OCI-LY7 (cell line): ENCODE measurements at regions not wholly inside any gene's neighbourhood (a gene's known extent, or its start where the extent isn't known, plus 50 kb on each side); places are given as distances from the start of the nearest gene placed in this dataset.
A peak's percentile ranks its signal among the peaks of the same experiment; 100 is the strongest.

Experiments used
- BruUV-seq: library from RNA; stranded (reverse); fragments of 400-500 nt; replicated peaks from 2 replicates; lab custom pipeline; 2021; lab: Mats Ljungman, UMichigan
- CTCF ChIA-PET: fragments of 300-600 bp; sonication (Branson Sonifier 250); formaldehyde crosslinking; loops from one replicate; lab custom pipeline; 2022; ENCODE audit warnings: antibody characterized with exemption; ENCODE audit not compliant: unreplicated experiment; lab: Charles Lee
- POLR2A ChIA-PET: fragments of 300-600 bp; sonication (Branson Sonifier 250); formaldehyde crosslinking; loops from one replicate; lab custom pipeline; 2022; ENCODE audit warnings: antibody characterized with exemption; lab: Charles Lee
- DNase-seq: peaks from one replicate; pipeline ENCODE4 v3.0.0-alpha.2; 2015; ENCODE audit warnings: low spot score
- H2AFZ ChIP-seq: fragments of 200-600 bp; sonication (generic), shearing (Covaris generic); 2 replicates; pipeline ENCODE4 v1.6.1; 2014; ENCODE audit warnings: mild to moderate bottlenecking, antibody characterized with exemption, low read length, moderate library complexity
- H3K27ac ChIP-seq: fragments of 200-600 bp; sonication (generic); 2 replicates; pipeline ENCODE4 v1.5.1; 2014; ENCODE audit warnings: mixed run types, low read depth, mild to moderate bottlenecking, moderate library complexity, low read length, inconsistent platforms; ENCODE audit not compliant: poor library complexity, severe bottlenecking
- H3K36me3 ChIP-seq: fragments of 200-600 bp; sonication (generic); 2 replicates; pipeline ENCODE4 v1.6.1; 2014; ENCODE audit warnings: mild to moderate bottlenecking, antibody characterized with exemption, low read length, moderate library complexity, mixed read lengths; ENCODE audit not compliant: insufficient read depth
- H3K4me1 ChIP-seq: fragments of 200-600 bp; sonication (generic); 2 replicates; pipeline ENCODE4 v1.5.1; 2014; ENCODE audit warnings: mild to moderate bottlenecking, low read length; ENCODE audit not compliant: insufficient read depth, poor library complexity, severe bottlenecking
- H3K4me2 ChIP-seq: fragments of 200-600 bp; sonication (generic); 2 replicates; pipeline ENCODE4 v1.6.1; 2014; ENCODE audit warnings: mild to moderate bottlenecking, low read length
- H3K4me3 ChIP-seq: fragments of 200-600 bp; sonication (generic); 2 replicates; pipeline ENCODE4 v1.5.1; 2014; ENCODE audit warnings: mild to moderate bottlenecking, low read depth, low read length; ENCODE audit not compliant: poor library complexity, severe bottlenecking
- H3K79me2 ChIP-seq: fragments of 200-600 bp; sonication (generic); 2 replicates; pipeline ENCODE4 v1.6.1; 2016; ENCODE audit warnings: low read depth, mild to moderate bottlenecking, low read length, moderate library complexity, mixed read lengths; ENCODE audit not compliant: insufficient read depth
- H3K9me2 ChIP-seq: fragments of 200-600 bp; sonication (generic); 2 replicates; pipeline ENCODE4 v1.6.1; 2016; ENCODE audit warnings: mild to moderate bottlenecking, low read length, mixed read lengths; ENCODE audit not compliant: insufficient read depth
- H3K9me3 ChIP-seq: fragments of 200-600 bp; sonication (generic); 2 replicates; pipeline ENCODE4 v1.6.1; 2014; ENCODE audit warnings: mild to moderate bottlenecking, mixed run types, low read length, mixed read lengths
- H4K20me1 ChIP-seq: fragments of 200-600 bp; sonication (generic); 2 replicates; pipeline ENCODE4 v1.6.1; 2014; ENCODE audit warnings: mild to moderate bottlenecking, antibody characterized with exemption, low read length, moderate library complexity, mixed read lengths; ENCODE audit not compliant: insufficient read depth
- CTCF ChIP-seq: fragments of 200-600 bp; sonication (generic); conservative IDR thresholded peaks from 2 replicates; pipeline ENCODE4 v1.5.1; 2014; ENCODE audit warnings: mild to moderate bottlenecking, antibody characterized with exemption, low read length, moderate library complexity, mixed read lengths
- EZH2phosphoT487 ChIP-seq: fragments of 200-600 bp; sonication (generic); IDR thresholded peaks from 2 replicates; pipeline ENCODE4 v1.6.1; 2018; ENCODE audit warnings: low read depth, borderline replicate concordance, mild to moderate bottlenecking, mixed run types, antibody characterized with exemption, low read length, moderate library complexity, mixed read lengths
- intact Hi-C: fragments of 100-400 bp; cut with micrococcal nuclease; formaldehyde crosslinking; loops from one replicate; pipeline ENCODE4 v1.10.0; 2022; ENCODE audit not compliant: unreplicated experiment

DNA sequence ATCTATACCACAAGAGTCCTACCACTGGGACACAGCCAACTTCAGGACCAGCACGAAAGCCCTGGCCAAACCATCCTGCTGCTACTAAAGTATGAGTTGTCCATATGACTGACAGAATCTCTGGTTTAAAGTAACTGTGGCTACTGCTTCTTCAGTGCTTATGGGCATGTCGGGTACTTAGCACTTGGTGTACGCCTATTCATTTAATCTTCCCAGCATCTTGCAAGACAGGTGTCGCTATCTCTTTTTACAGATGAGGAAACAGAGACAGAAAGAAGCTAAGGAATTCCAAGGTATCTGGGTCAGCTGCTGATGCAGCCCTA lies 203.4 kb upstream of the ID2 start:
- H3K27ac ChIP-seq = peak overlapping the region; percentile 97
- peaks cover 94% of the 10 kb centered on the region for H3K4me1 ChIP-seq
- POLR2A ChIA-PET = interaction anchor here (0.5 to 3.1 kb wide), 22 partner anchors 12 to 307 kb away, joined by 3 to 18 read pairs (median 5); partner anchors contain the start of gene ID2
- peak overlapping the region; percentile 17; the same call in 1 of the 2 replicates for H2AFZ ChIP-seq
- H3K79me2 ChIP-seq = peaks cover 6% of the 10 kb centered on the region; the same call in 1 of the 2 replicates
- BruUV-seq = TSS peak; percentile 64
- H3K4me3 ChIP-seq = peak overlapping the region; percentile 45
- TF ChIP-seq EZH2phosphoT487 (no peak), CTCF (no peak)
- H4K20me1 ChIP-seq = no peaks in the 10 kb centered on the region
- H3K4me2 ChIP-seq = peak overlapping the region; percentile 71
- peak; percentile 57 for DNase-seq
- intact Hi-C loops = loop anchor here (1.0 kb wide), 2 partner anchors 165 to 204 kb away; partner anchors contain the start of gene ID2
- no peaks in the 10 kb centered on the region for H3K9me2 ChIP-seq
- no peaks in the 10 kb centered on the region for H3K9me3 ChIP-seq
- CTCF ChIA-PET = interaction anchor here (1.1 to 1.7 kb wide), 3 partner anchors 47 to 101 kb away, joined by 3 to 4 read pairs (median 3); no protein-coding TSS in a partner anchor
- peaks cover 14% of the 10 kb centered on the region for H3K36me3 ChIP-seq

GRCh38 chr2:8479298-8479697 lies 202.6 kb upstream of the ID2 start:
- no peaks in the 10 kb centered on the region for H3K9me2 ChIP-seq
- peaks cover 6% of the 10 kb centered on the region; the same call in 1 of the 2 replicates for H3K79me2 ChIP-seq
- no peak overlapping the region for H2AFZ ChIP-seq
- H3K9me3 ChIP-seq = no peaks in the 10 kb centered on the region
- no peak overlapping the region for H3K4me3 ChIP-seq
- intact Hi-C loops = no loop called here
- H3K4me1 ChIP-seq = peaks cover 85% of the 10 kb centered on the region
- no peaks in the 10 kb centered on the region for H4K20me1 ChIP-seq
- DNase-seq = no peak
- peak overlapping the region; percentile 24 for H3K4me2 ChIP-seq
- TF ChIP-seq EZH2phosphoT487 (no peak), CTCF (no peak)
- H3K27ac ChIP-seq = peak overlapping the region; percentile 97
- no TSS peak for BruUV-seq
- POLR2A ChIA-PET = interaction anchor here (0.6 to 4.6 kb wide), 9 partner anchors 15 to 245 kb away, joined by 3 to 28 read pairs (median 7); partner anchors contain the start of gene ID2
- CTCF ChIA-PET = interaction anchor here (1.7 kb wide), 1 partner anchor 65 kb away, joined by 4 read pairs; no protein-coding TSS in a partner anchor
- H3K36me3 ChIP-seq = peaks cover 18% of the 10 kb centered on the region

- peaks cover 82% of the 10 kb centered on the region for H3K4me1 ChIP-seq
- peak overlapping the region; percentile 97 for H3K27ac ChIP-seq
- H4K20me1 ChIP-seq = no peaks in the 10 kb centered on the region
- BruUV-seq = no TSS peak
- H3K4me2 ChIP-seq = peak overlapping the region; percentile 50
- H2AFZ ChIP-seq = peak overlapping the region; percentile 5; the same call in 1 of the 2 replicates
- H3K9me3 ChIP-seq = no peaks in the 10 kb centered on the region
- ChIA-PET POLR2A (interaction anchor here (0.5 to 4.6 kb wide), 16 partner anchors 9 to 1423 kb away, joined by 3 to 28 read pairs (median 6); partner anchors contain the start of gene ID2), CTCF (interaction anchor here (1.1 to 1.4 kb wide), 3 partner anchors 16 to 41 kb away, joined by 3 to 7 read pairs (median 3); no protein-coding TSS in a partner anchor)
- no peak for DNase-seq
- H3K79me2 ChIP-seq = peaks cover 6% of the 10 kb centered on the region; the same call in 1 of the 2 replicates
- H3K9me2 ChIP-seq = no peaks in the 10 kb centered on the region
- intact Hi-C loops = loop anchor here (2.0 kb wide), 1 partner anchor 64 kb away; no protein-coding TSS in a partner anchor
- H3K4me3 ChIP-seq = peak overlapping the region; percentile 5
- H3K36me3 ChIP-seq = peaks cover 18% of the 10 kb centered on the region
- no peak for TF ChIP-seq EZH2phosphoT487
- TF ChIP-seq CTCF = no peak
Observed at GRCh38 chr2:8480915-8481314, 200.9 kb upstream of the ID2 start.
